Panc1 (cell line): ENCODE measurements at regions not wholly inside any gene's neighbourhood (a gene's known extent, or its start where the extent isn't known, plus 50 kb on each side); places are given as distances from the start of the nearest gene placed in this dataset.

Source experiments
- ATAC-seq: fragments of 200-7000 bp; cut with Tn5 transposase; 2 replicates; pipeline ENCODE4 v1.9.1; 2020; ENCODE audit warnings: mild to moderate bottlenecking, moderate library complexity
- BruUV-seq: library from RNA; stranded (reverse); fragments of 400-500 nt; replicated peaks from 2 replicates; lab custom pipeline; 2021; lab: Mats Ljungman, UMichigan
- CTCF ChIA-PET: fragments of 300-600 bp; sonication (Branson Sonifier 250); formaldehyde crosslinking; loops from one replicate; lab custom pipeline; 2022; ENCODE audit warnings: antibody characterized with exemption; lab: Charles Lee
- POLR2A ChIA-PET: fragments of 300-600 bp; sonication (Branson Sonifier 250); formaldehyde crosslinking; loops from one replicate; lab custom pipeline; 2022; ENCODE audit warnings: antibody characterized with exemption; lab: Charles Lee
- DNase-seq: peaks from one replicate; pipeline ENCODE4 v3.0.0-alpha.2; 2010; ENCODE audit warnings: low read depth, low spot score
- H3K27ac ChIP-seq: 2 replicates; pipeline ENCODE4 v1.5.1; 2011; ENCODE audit warnings: mild to moderate bottlenecking, low read length, inconsistent platforms
- H3K27me3 ChIP-seq: fragments of 200-500 bp; sonication (Bioruptor generic); 2 replicates; pipeline ENCODE4 v1.6.0; 2014; ENCODE audit warnings: low read length, inconsistent platforms; ENCODE audit not compliant: control insufficient read depth, insufficient read depth
- H3K36me3 ChIP-seq: fragments of 200-500 bp; sonication (Bioruptor generic); 2 replicates; pipeline ENCODE4 v1.5.1; 2014; ENCODE audit warnings: inconsistent platforms, mild to moderate bottlenecking, low read length, moderate library complexity; ENCODE audit not compliant: control insufficient read depth, insufficient read depth
- H3K4me1 ChIP-seq: 2 replicates; pipeline ENCODE4 v1.5.1; 2011; ENCODE audit warnings: inconsistent platforms, mild to moderate bottlenecking, low read length, moderate library complexity; ENCODE audit not compliant: control insufficient read depth, insufficient read depth
- H3K4me3 ChIP-seq, 2 experiments: 2 replicates each; pipeline ENCODE4 v1.5.1; 2011 to 2012; ENCODE audit warnings: low read depth in 2 of 2, low read length in 2 of 2, mild to moderate bottlenecking in 2 of 2, inconsistent platforms in 1 of 2, moderate library complexity in 1 of 2
- H3K9me3 ChIP-seq: fragments of 200-500 bp; sonication (Bioruptor generic); 2 replicates; pipeline ENCODE4 v1.5.1; 2014; ENCODE audit warnings: low read depth, mild to moderate bottlenecking, inconsistent platforms, low read length, moderate library complexity; ENCODE audit not compliant: control insufficient read depth, insufficient read depth
- POLR2AphosphoS5 ChIP-seq: IDR thresholded peaks from 2 replicates; pipeline ENCODE4 v1.6.1; 2012; ENCODE audit warnings: mild to moderate bottlenecking, low read depth, low read length, moderate library complexity
- SIN3A ChIP-seq: IDR thresholded peaks from 2 replicates; pipeline ENCODE4 v1.6.1; 2012; ENCODE audit warnings: low read depth, mild to moderate bottlenecking, low read length, moderate library complexity, borderline replicate concordance; ENCODE audit not compliant: insufficient read depth
- TCF7L2 ChIP-seq: IDR thresholded peaks from 2 replicates; pipeline ENCODE4 v1.6.1; 2011; ENCODE audit warnings: mild to moderate bottlenecking, low read depth, low read length, inconsistent platforms
- in situ Hi-C: cut with HindIII; loops from 2 replicates; pipeline ENCODE4 v1.10.0; 2016; ENCODE audit warnings: low sequenced_read_pairs, low pct_unique_long_range_greater_than_20kb
- intact Hi-C: fragments of 100-400 bp; cut with micrococcal nuclease; formaldehyde crosslinking; loops from one replicate; pipeline ENCODE4 v1.10.0; 2022; ENCODE audit not compliant: unreplicated experiment
- TF ChIP-seq, protein P1 (sequence below): fragments of 450-650 bp; IDR thresholded peaks from 2 replicates; pipeline ENCODE4 v1.5.1; 2017; ENCODE audit warnings: mild to moderate bottlenecking
- TF ChIP-seq, protein P2 (sequence below), 2 experiments: IDR thresholded peaks; 2 replicates each; pipeline ENCODE4 v1.6.1; 2011 to 2012; ENCODE audit warnings: low read depth in 2 of 2, control low read depth in 1 of 2, low read length in 1 of 2, mild to moderate bottlenecking in 1 of 2, moderate library complexity in 1 of 2; ENCODE audit not compliant: insufficient read depth in 1 of 2

DNA sequence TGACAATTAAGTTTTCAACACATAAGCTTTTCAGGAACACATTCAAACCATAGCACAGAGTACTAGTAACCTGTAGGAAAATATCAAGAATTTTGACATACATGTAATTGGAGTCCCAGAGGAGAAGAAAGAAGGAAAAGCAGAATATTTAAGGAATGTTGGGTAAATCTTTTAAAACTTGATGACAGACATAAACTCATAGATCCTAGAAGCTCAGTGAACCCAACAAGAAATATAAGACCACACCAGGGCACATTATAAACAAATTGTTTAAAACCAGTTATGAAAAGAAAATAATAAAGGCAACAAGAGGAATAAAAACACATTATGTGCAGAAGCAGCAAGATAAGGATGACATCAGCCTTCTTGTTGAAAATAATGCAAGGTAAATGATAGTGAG is 151.5 kb upstream of the ATXN1 start:
- intact Hi-C loops (no loop called here), in situ Hi-C loops (no loop called here)
- TF ChIP-seq TCF7L2 (no peak), SIN3A (no peak), POLR2AphosphoS5 (no peak)
- TF ChIP-seq, protein P1, sequence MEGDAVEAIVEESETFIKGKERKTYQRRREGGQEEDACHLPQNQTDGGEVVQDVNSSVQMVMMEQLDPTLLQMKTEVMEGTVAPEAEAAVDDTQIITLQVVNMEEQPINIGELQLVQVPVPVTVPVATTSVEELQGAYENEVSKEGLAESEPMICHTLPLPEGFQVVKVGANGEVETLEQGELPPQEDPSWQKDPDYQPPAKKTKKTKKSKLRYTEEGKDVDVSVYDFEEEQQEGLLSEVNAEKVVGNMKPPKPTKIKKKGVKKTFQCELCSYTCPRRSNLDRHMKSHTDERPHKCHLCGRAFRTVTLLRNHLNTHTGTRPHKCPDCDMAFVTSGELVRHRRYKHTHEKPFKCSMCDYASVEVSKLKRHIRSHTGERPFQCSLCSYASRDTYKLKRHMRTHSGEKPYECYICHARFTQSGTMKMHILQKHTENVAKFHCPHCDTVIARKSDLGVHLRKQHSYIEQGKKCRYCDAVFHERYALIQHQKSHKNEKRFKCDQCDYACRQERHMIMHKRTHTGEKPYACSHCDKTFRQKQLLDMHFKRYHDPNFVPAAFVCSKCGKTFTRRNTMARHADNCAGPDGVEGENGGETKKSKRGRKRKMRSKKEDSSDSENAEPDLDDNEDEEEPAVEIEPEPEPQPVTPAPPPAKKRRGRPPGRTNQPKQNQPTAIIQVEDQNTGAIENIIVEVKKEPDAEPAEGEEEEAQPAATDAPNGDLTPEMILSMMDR: no peak
- TF ChIP-seq, protein P2, sequence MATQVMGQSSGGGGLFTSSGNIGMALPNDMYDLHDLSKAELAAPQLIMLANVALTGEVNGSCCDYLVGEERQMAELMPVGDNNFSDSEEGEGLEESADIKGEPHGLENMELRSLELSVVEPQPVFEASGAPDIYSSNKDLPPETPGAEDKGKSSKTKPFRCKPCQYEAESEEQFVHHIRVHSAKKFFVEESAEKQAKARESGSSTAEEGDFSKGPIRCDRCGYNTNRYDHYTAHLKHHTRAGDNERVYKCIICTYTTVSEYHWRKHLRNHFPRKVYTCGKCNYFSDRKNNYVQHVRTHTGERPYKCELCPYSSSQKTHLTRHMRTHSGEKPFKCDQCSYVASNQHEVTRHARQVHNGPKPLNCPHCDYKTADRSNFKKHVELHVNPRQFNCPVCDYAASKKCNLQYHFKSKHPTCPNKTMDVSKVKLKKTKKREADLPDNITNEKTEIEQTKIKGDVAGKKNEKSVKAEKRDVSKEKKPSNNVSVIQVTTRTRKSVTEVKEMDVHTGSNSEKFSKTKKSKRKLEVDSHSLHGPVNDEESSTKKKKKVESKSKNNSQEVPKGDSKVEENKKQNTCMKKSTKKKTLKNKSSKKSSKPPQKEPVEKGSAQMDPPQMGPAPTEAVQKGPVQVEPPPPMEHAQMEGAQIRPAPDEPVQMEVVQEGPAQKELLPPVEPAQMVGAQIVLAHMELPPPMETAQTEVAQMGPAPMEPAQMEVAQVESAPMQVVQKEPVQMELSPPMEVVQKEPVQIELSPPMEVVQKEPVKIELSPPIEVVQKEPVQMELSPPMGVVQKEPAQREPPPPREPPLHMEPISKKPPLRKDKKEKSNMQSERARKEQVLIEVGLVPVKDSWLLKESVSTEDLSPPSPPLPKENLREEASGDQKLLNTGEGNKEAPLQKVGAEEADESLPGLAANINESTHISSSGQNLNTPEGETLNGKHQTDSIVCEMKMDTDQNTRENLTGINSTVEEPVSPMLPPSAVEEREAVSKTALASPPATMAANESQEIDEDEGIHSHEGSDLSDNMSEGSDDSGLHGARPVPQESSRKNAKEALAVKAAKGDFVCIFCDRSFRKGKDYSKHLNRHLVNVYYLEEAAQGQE (IDR thresholded peaks at IDR 0.05; ENCODE audit: insufficient read depth in 1 of 2, low read depth in 2 of 2, low read length in 1 of 2): no peak
- Histone ChIP-seq H3K27ac (no peak overlapping the region), H3K27me3 (no peaks in the 10 kb centered on the region), H3K4me1 (no peaks in the 10 kb centered on the region), H3K9me3 (peaks cover 13% of the 10 kb centered on the region; the same call in 1 of the 2 replicates), H3K36me3 (no peaks in the 10 kb centered on the region), H3K4me3 (no peak overlapping the region)
- no TSS peak for BruUV-seq
- POLR2A ChIA-PET: no interaction called here
- ATAC-seq (no peak), DNase-seq (no peak)
- CTCF ChIA-PET: no interaction called here

DNA sequence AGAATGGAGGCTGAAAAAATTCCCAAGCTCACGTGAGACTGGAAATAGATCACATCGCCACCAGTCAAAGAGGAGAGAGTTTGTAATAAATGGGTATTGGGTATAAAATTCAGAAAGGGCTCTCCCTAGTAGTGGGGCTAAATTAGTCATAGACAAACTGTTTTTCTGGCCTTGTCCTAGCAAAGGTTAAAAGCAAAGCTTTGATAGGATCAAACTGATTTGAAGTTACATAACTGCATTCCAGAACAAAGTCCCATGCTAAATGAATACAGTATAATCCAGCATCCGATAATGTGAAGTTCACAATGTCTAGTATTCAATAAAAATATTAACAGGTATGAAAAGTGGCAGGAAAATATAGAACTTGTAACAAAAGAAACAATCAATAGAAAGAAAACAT is 149.8 kb upstream of the ATXN1 start:
- intact Hi-C loops (no loop called here), in situ Hi-C loops (no loop called here)
- H3K9me3 ChIP-seq: peaks cover 13% of the 10 kb centered on the region; the same call in 1 of the 2 replicates
- no peaks in the 10 kb centered on the region; the same call in 1 of the 2 replicates for H3K27me3 ChIP-seq
- no peak overlapping the region for H3K4me3 ChIP-seq
- TF ChIP-seq POLR2AphosphoS5: no peak
- no peak for TF ChIP-seq TCF7L2
- TF ChIP-seq, protein P1: no peak
- TF ChIP-seq SIN3A: no peak
- TF ChIP-seq, protein P2 (IDR thresholded peaks at IDR 0.05; ENCODE audit: insufficient read depth in 1 of 2, low read depth in 2 of 2, low read length in 1 of 2): no peak
- POLR2A ChIA-PET: no interaction called here
- H3K4me1 ChIP-seq: no peaks in the 10 kb centered on the region
- no peaks in the 10 kb centered on the region for H3K36me3 ChIP-seq
- H3K27ac ChIP-seq: no peak overlapping the region
- no peak for DNase-seq
- ATAC-seq: no peak
- no TSS peak for BruUV-seq
- CTCF ChIA-PET: no interaction called here
